HG03139 (cell line): ENCODE measurements at regions not wholly inside any gene's neighbourhood (a gene's known extent, or its start where the extent isn't known, plus 50 kb on each side); places are given as distances from the start of the nearest gene placed in this dataset.
A peak's percentile ranks its signal among the peaks of the same experiment; 100 is the strongest.
"Not testable (repeated sequence)": the region's sequence is repeated elsewhere in the genome, so short reads cannot be mapped to it uniquely, and the experiment has no call there.

Experiments
- ATAC-seq: cut with Tn5 transposase; IDR thresholded peaks from one replicate; pipeline ENCODE4 v1.9.1; 2021; ENCODE audit not compliant: unreplicated experiment

- no peak for ATAC-seq
Observed at GRCh38 chr9:129416821-129417539, 203.9 kb downstream of the C9orf50 start.

- no peak for ATAC-seq
Observed at GRCh38 chr9:129415942-129416651, 204.8 kb downstream of the C9orf50 start.

- ATAC-seq, result no peak
Observed at GRCh38 chr9:129414993-129415941, 205.6 kb downstream of the C9orf50 start.

DNA sequence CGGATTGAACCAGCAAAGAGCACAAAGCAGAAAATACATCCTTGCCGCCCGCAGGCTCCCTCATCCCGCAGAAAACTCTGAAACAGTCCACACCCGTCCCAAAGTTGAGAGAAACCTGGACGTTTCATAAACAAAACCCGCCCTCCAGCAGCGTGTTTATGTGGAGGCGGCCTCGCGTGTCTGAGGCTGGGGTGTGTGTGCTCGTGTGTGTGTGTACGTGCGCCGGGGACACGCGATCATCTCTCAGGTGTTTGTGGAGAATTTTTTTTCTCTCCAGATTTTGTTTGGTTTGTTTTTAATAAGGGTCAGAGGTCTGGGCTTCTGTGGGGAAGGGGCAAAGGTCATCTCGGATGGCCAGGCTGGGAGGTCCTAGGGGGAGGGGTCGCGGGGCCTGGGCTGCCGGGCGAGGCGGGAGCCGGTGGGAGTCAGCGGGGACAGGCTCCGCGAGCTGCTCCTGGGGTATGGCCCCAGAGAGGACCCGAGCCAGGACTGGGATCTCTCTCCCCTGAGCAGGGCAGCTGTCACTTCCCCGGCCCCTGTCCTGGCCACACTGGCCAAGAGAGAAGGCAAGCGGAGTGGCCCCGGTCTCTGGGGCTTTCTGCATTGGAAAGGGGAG is 206.4 kb downstream of the C9orf50 start:
- ATAC-seq, result no peak

GRCh38 chr9:129413537-129414376 is 207.1 kb downstream of the C9orf50 start:
- peak; percentile 81 for ATAC-seq

DNA sequence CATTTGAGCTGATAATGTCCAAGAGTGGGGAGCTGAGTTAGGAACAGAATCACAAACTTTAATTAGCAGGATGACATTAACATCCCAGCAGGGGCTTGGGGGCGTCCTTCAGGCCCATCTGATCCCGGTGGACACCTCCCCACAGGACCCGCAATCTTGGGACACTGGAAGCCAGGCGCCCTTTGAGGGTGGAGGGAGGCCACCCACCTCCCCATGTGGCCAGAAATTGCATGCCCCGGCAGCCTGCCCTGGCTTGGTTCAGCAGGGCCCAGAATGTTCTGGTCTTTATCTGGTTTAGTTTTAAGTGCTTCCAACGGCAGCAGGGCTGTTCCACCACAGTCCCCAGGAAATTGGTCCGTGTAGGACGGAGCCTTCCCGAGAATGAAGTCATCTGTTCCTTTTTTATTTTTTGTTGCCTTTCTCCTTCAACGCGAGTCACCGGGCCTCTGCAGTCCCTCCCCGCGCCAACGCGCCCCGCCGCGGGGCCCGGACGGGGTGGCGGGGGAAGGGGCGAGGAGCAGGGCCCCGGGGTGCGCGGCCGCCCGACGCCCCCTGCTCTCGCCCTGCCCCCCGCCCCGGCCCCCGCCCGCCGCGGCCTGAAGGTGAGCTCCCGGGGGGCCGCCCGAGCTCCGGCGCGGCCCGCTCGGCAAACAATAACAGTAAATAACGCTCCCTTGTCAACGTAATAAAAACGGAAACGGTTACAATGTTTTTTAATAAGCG is 207.9 kb downstream of the C9orf50 start:
- ATAC-seq, result peak; percentile 11

- not testable (repeated sequence) for ATAC-seq
Observed at GRCh38 chr9:129412176-129412813, 208.6 kb downstream of the C9orf50 start.

DNA sequence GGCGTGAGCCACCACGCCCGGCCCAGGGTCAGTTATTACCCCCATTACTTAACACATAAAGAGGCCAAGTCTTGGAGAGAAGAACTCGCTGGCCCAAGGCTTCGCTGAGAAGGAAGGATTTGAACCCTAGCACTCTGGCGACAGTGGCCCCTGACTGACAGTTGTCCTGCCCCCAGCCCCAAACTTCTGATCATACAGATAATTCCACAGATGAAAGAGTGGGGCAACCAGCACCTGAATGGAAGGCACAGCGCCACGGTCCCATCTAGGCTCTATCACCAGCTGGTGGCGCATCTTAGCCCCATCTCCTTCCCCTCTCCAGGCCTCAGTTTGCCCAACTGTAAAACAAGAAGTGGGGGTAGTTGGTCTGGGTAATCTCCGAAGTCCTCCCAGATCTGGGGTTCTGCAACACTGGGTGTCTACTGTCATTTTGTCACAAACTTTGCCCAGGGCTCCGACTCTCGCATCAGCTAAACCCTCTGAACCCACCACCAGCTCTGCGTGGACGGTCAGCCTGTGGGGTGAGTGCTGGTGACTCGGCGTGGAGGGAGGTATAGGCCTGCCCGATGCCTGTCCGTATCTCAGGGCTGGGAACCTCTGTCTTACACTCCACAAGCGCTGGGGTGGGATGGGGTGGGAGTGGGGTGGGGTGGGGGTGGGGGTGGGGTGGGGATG is 209.3 kb downstream of the C9orf50 start:
- ATAC-seq, result no peak

DNA sequence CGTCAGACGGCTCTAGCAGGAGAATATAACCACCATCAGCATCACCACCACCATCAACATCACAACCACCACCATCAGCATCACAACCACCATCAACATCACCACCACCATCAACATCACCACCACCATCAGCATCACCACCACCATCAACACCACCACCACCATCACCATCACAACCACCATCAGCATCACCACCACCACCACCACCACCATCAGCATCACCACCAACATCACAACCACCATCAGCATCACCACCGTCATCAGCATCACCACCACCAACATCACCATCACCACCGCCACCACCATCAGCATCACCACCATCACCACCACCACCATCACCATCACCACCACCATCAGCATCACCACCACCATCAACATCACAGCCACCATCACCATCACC is 210.7 kb downstream of the C9orf50 start:
- no peak for ATAC-seq

GRCh38 chr9:129408535-129409215 is 212.2 kb downstream of the C9orf50 start:
- ATAC-seq, result no peak

DNA sequence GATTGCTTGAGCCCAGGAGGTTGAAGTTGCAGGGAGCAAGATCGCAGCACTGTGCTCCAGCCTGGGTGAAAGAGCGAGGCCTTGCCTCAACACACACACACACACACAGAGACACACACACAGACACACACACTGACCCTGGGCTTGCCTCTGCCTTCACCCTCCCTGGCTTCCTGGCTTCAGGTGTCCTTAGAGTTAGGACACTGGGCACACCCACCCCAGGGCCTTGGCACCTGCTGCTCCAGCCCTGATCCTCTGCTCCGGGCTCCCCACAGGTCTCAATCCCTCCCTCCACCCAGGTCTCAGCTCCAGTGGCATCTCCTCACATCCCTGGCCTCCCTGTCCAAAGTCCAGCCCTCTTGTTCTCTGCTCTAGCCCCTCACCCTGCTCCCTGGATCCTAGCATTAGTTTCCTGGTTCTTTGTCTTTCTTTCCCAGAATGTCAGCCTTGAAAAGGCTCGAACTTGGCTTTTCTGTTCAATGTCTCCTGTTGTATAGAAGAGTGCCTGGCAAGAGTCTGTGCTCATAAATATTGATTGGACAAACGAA is 212.9 kb downstream of the C9orf50 start:
- ATAC-seq, result no peak

DNA sequence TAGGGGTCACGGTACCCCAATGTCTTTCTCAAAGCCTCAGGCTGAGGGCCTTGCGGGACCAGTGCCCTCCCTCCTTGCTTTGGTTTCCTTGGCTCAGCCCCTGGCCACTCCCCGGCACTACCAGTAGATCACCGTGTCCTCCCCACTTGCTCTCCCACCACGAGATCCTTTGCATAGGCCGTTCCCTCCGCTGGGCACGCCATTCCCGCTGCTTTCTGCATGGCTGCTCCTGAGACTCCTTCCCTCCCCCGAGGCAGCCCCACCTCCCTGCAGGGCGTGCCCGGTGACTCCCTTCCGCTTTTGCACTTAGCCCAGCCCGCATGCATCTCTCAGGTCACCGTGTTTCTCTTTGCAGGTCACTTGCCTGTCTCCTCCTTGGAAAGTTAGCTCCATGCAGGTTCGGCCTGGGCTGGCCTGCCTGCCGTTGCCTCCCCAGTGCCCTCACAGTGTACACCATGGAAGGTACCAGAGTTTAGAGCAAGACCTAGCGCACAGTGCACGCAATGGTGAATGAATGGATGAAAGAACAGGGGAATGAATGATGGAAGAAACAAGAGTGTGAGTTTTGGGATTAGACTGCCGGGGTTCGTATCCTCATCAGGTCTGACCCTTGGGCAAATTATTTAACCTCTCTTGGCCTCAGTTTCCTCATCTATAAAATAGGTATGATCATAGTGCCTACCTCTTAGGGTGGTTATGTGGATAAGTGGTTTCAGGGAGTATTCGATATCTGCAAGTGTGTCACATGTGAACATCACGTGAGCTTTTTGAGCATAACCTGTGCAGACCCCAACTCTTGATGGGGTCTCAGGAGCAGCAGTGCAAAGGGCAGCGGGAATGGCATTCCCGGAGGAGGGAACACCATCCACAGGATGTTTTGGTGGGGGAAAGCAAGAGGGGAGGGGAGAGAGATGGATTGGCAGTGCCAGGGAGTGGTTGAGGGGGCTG is 214.3 kb downstream of the C9orf50 start:
- no peak for ATAC-seq

GRCh38 chr9:129405827-129406213 is 215.1 kb downstream of the C9orf50 start:
- no peak for ATAC-seq

DNA sequence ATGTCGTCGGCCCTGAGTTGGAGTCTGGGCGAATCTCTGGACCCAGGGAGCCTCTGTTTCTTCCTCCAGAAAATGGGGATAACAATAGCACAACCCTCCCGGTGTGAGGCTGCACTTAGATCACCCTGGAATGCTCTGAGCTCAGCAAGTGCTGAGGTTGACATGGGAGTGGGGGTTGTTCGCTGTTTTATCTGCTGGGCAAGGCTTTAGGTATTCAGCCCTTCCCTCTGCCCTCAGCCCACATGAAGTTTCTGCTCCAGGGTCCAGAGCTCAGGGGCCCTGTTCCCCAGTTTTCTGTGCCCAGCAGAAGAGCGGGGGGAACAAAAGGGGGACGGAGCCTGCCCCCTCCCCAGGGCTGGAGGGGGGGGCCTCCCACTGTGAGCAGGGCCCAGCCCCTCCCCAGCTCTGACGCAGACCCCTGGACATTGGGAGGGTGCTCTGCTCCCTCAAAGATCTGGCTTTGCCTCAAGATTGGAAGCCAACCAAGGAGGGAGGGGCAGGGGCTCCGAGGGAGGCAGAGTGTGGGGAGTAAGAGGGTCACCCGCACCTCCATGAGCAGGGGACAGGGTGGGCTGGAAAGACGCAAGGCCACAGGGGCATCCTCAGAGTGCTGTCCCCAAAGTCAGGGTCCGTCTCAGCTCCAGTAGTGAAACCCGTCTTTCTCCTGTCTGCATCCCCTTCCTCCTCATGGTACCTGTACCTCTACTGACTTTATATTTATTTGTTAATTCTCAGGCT is 215.6 kb downstream of the C9orf50 start:
- no peak for ATAC-seq

- ATAC-seq, result no peak
Observed at GRCh38 chr9:129404621-129405020, 216.3 kb downstream of the C9orf50 start.
